ENCODE measurements at regions not wholly inside any gene's neighbourhood (a gene's known extent, or its start where the extent isn't known, plus 50 kb on each side); places are given as distances from the start of the nearest gene placed in this dataset.

GRCh38 chr16:59612094-59612493 is 878.0 kb upstream of the GOT2 start:
- Mint-ChIP-seq H3K27me3 (ENCODE audit: unreplicated experiment) (peaks cover 3% of the 10 kb centered on the region), H3K4me1 (ENCODE audit: low read depth, unreplicated experiment) (peaks cover 5% of the 10 kb centered on the region), H3K9me3 (ENCODE audit: unreplicated experiment) (no peaks in the 10 kb centered on the region), H3K36me3 (ENCODE audit: unreplicated experiment) (no peaks in the 10 kb centered on the region), H3K4me3 (ENCODE audit: unreplicated experiment) (no peak overlapping the region), H3K27ac (ENCODE audit: unreplicated experiment) (no peak overlapping the region)
- no peak for DNase-seq
- no peak for TF ChIP-seq CTCF (IDR thresholded peaks at IDR 0.05; ENCODE audit: partially characterized antibody, unreplicated experiment)

GRCh38 chr16:59611556-59611955 is 877.4 kb upstream of the GOT2 start:
- Mint-ChIP-seq H3K4me3 (ENCODE audit: unreplicated experiment) (no peak overlapping the region), H3K27me3 (ENCODE audit: unreplicated experiment) (peaks cover 3% of the 10 kb centered on the region), H3K4me1 (ENCODE audit: low read depth, unreplicated experiment) (peaks cover 5% of the 10 kb centered on the region)

GRCh38 chr16:59605706-59606105 is 871.6 kb upstream of the GOT2 start:
- H3K4me3 Mint-ChIP-seq (ENCODE audit: unreplicated experiment), result no peak overlapping the region
- DNase-seq, result no peak
- no peak for TF ChIP-seq CTCF (IDR thresholded peaks at IDR 0.05; ENCODE audit: partially characterized antibody, unreplicated experiment)
- no peak overlapping the region for H3K27ac Mint-ChIP-seq (ENCODE audit: unreplicated experiment)
- no peaks in the 10 kb centered on the region for H3K36me3 Mint-ChIP-seq (ENCODE audit: unreplicated experiment)
- H3K27me3 Mint-ChIP-seq (ENCODE audit: unreplicated experiment), result peaks cover 2% of the 10 kb centered on the region
- H3K9me3 Mint-ChIP-seq (ENCODE audit: unreplicated experiment), result no peaks in the 10 kb centered on the region
- H3K4me1 Mint-ChIP-seq (ENCODE audit: low read depth, unreplicated experiment), result no peaks in the 10 kb centered on the region

More at GRCh38 chr16:59611556-59611955, 877.4 kb upstream of the GOT2 start:
- no peaks in the 10 kb centered on the region for H3K9me3 Mint-ChIP-seq (ENCODE audit: unreplicated experiment)
- H3K36me3 Mint-ChIP-seq (ENCODE audit: unreplicated experiment), result no peaks in the 10 kb centered on the region
- no peak for DNase-seq
- TF ChIP-seq CTCF (IDR thresholded peaks at IDR 0.05; ENCODE audit: partially characterized antibody, unreplicated experiment), result no peak
- no peak overlapping the region for H3K27ac Mint-ChIP-seq (ENCODE audit: unreplicated experiment)

GRCh38 chr16:59604354-59604753 is 870.2 kb upstream of the GOT2 start:
- no peak for TF ChIP-seq CTCF (IDR thresholded peaks at IDR 0.05; ENCODE audit: partially characterized antibody, unreplicated experiment)
- DNase-seq, result no peak
- Mint-ChIP-seq H3K27me3 (ENCODE audit: unreplicated experiment) (no peaks in the 10 kb centered on the region), H3K4me1 (ENCODE audit: low read depth, unreplicated experiment) (no peaks in the 10 kb centered on the region), H3K4me3 (ENCODE audit: unreplicated experiment) (no peak overlapping the region), H3K36me3 (ENCODE audit: unreplicated experiment) (no peaks in the 10 kb centered on the region), H3K27ac (ENCODE audit: unreplicated experiment) (no peak overlapping the region), H3K9me3 (ENCODE audit: unreplicated experiment) (no peaks in the 10 kb centered on the region)

GRCh38 chr16:59601452-59601851 is 867.3 kb upstream of the GOT2 start:
- no peak overlapping the region for H3K27ac Mint-ChIP-seq (ENCODE audit: unreplicated experiment)
- TF ChIP-seq CTCF (IDR thresholded peaks at IDR 0.05; ENCODE audit: partially characterized antibody, unreplicated experiment), result no peak
- no peak overlapping the region for H3K4me3 Mint-ChIP-seq (ENCODE audit: unreplicated experiment)
- no peaks in the 10 kb centered on the region for H3K27me3 Mint-ChIP-seq (ENCODE audit: unreplicated experiment)
- H3K4me1 Mint-ChIP-seq (ENCODE audit: low read depth, unreplicated experiment), result peaks cover 4% of the 10 kb centered on the region
- no peaks in the 10 kb centered on the region for H3K36me3 Mint-ChIP-seq (ENCODE audit: unreplicated experiment)
- no peaks in the 10 kb centered on the region for H3K9me3 Mint-ChIP-seq (ENCODE audit: unreplicated experiment)
- no peak for DNase-seq

Data from glutamatergic neuron (in vitro differentiated cells).